PC-9 (cell line): ENCODE measurements at regions not wholly inside any gene's neighbourhood (a gene's known extent, or its start where the extent isn't known, plus 50 kb on each side); places are given as distances from the start of the nearest gene placed in this dataset.

ENCODE experiments used
- CTCF ChIP-seq: fragments of 200-600 bp; sonication (generic); conservative IDR thresholded peaks from 2 replicates; pipeline ENCODE4 v1.6.1; 2017; ENCODE audit warnings: mixed run types, antibody characterized with exemption, mild to moderate bottlenecking, moderate library complexity
- EZH2 ChIP-seq: fragments of 200-600 bp; sonication (generic); IDR thresholded peaks from 2 replicates; pipeline ENCODE4 v1.8.0; 2017; ENCODE audit warnings: antibody characterized with exemption, low read depth

DNA sequence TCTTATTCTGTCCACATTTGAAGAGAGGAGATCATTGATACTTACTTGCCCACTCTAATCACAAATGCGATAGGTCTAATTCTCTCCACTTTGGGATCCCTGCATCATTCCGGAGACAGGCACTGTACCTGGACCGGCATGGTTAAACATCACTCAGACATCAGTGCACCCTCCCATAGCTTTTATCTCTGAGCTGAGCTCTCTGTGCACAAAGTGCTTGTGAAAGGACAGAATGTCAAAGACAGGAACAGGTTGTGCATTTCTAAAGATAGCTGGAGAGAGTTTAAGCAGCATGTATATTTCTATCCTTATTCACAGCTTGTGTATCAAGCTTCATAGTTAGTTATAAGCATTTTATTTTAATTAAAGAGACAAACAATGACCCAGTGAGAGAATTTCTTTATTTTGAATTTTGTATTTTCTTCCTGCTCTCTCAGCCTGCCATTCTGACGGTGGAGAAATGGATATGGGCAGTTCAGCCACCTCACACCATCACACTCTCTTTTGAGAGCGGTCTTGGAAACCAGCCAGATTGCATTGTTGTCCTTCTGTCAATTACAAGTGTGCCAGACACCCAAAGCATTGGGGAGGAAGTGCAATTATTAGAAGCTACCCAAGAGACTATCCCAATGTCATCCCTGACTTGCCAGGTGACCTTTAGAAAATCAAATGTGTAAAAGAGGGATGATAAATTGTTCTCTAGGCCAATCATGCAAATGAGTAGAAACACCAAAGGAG, 65.2 kb upstream of the CHL1 start:
- TF ChIP-seq CTCF (no peak), EZH2 (no peak)
